GF-D8 (cell line): ENCODE measurements at regions not wholly inside any gene's neighbourhood (a gene's known extent, or its start where the extent isn't known, plus 50 kb on each side); places are given as distances from the start of the nearest gene placed in this dataset.
A peak's percentile ranks its signal among the peaks of the same experiment; 100 is the strongest.
"Not testable (repeated sequence)": the region's sequence is repeated elsewhere in the genome, so short reads cannot be mapped to it uniquely, and the experiment has no call there.

ENCODE experiments used
- DNase-seq: peaks from one replicate; lab custom pipeline; 2025; lab: John Stamatoyannopoulos, UW

- no peak for DNase-seq
These were observed 93.2 kb downstream of the ZNF680 start for GRCh38 chr7:64469673-64470072.

GRCh38 chr7:64465551-64465950 is 97.3 kb downstream of the ZNF680 start:
- no peak for DNase-seq

- DNase-seq, result peak; percentile 80
These were observed 99.1 kb downstream of the ZNF680 start for GRCh38 chr7:64463636-64464375.

GRCh38 chr7:64459858-64460257 is 103.0 kb downstream of the ZNF680 start:
- DNase-seq, result not testable (repeated sequence)

GRCh38 chr7:64433590-64433989 is 119.8 kb downstream of the ZNF736 start:
- no peak for DNase-seq

GRCh38 chr7:64431838-64432237 is 118.1 kb downstream of the ZNF736 start:
- DNase-seq, result no peak

GRCh38 chr7:64429232-64429631 is 115.5 kb downstream of the ZNF736 start:
- no peak for DNase-seq

GRCh38 chr7:64425436-64425835 is 111.7 kb downstream of the ZNF736 start:
- not testable (repeated sequence) for DNase-seq

- no peak for DNase-seq
These were observed 93.4 kb downstream of the ZNF736 start for GRCh38 chr7:64407148-64407547.
